ENCODE measurements at regions not wholly inside any gene's neighbourhood (a gene's known extent, or its start where the extent isn't known, plus 50 kb on each side); places are given as distances from the start of the nearest gene placed in this dataset.

GRCh38 chr1:229942501-229942900 lies 124.5 kb upstream of the GALNT2 start:
- Histone ChIP-seq H4K12ac (ENCODE audit: low read depth, low read length) (no peak overlapping the region), H3K4ac (ENCODE audit: low read depth, low read length) (no peak overlapping the region), H3K23ac (ENCODE audit: low read length) (no peak overlapping the region), H3K27ac (ENCODE audit: low read depth, low read length) (no peak overlapping the region), H3K9ac (ENCODE audit: low read length) (no peak overlapping the region), H4K8ac (ENCODE audit: low read depth, low read length) (no peak overlapping the region), H3K27me3 (ENCODE audit: insufficient read depth, low read length) (no peaks in the 10 kb centered on the region), H3K4me1 (ENCODE audit: control insufficient read depth in 1 of 2, insufficient read depth in 2 of 2, low read length in 2 of 2) (peaks cover 0 to 4% of the 10 kb centered on the region in 2 experiments), H3K4me2 (ENCODE audit: low read length) (no peak overlapping the region), H3K79me2 (ENCODE audit: control insufficient read depth, insufficient read depth, low read length, poor library complexity) (no peaks in the 10 kb centered on the region), H4K91ac (ENCODE audit: low read depth, low read length) (no peak overlapping the region), H3K9me3 (ENCODE audit: insufficient read depth, low read depth, low read length) (peaks cover 2% of the 10 kb centered on the region), H2AFZ (ENCODE audit: insufficient read depth, low read length, poor library complexity) (no peak overlapping the region), H2BK5ac (ENCODE audit: low read depth, low read length, poor library complexity) (no peak overlapping the region), H2BK12ac (ENCODE audit: low read length) (no peak overlapping the region), H3K79me1 (ENCODE audit: low read length) (no peaks in the 10 kb centered on the region), H3K36me3 (ENCODE audit: control insufficient read depth in 1 of 2, insufficient read depth in 2 of 2, low read length in 2 of 2) (no peaks in the 10 kb centered on the region), H3K4me3 (ENCODE audit: low read depth, low read length) (no peak overlapping the region), H2BK120ac (ENCODE audit: insufficient read depth, low read length, poor library complexity) (no peak overlapping the region), H3K18ac (ENCODE audit: low read length) (no peak overlapping the region), H2AK5ac (ENCODE audit: low read length) (no peak overlapping the region), H3K14ac (ENCODE audit: low read length) (no peak overlapping the region)
- WGBS (ENCODE audit: extremely low coverage, insufficient coverage, insufficient read length) = no CpG with 5 or more reads among the region's 1 CpG
- no peak for DNase-seq

DNA sequence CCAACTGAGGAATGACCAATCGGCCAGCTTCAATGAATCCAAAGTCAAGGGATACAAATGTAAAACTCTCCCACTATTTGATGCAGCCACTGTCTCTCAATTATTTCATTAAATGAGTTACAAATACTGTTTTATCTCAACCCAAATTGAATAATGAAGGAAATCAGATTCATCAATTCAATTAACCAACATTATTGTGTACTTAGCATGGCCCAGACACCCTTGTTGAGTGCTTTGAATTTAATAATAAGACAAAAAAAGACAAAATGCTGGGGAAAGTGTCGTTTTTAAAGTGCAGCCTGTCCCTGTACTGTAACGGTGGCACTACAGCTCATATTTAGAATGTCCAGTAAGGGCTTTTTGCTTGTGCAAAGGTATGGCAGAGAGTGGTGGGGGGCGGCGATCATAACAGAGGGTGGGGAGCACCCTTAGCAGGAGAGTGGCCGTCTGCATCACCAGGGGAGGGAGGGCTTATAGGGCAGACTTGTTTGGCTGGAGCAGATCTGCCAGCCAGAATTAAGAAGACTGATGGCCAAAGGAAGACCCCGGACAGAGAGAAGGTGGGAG lies 123.8 kb upstream of the GALNT2 start:
- Histone ChIP-seq H3K4me2 (ENCODE audit: low read length) (no peak overlapping the region), H4K8ac (ENCODE audit: low read depth, low read length) (no peak overlapping the region), H3K9ac (ENCODE audit: low read length) (no peak overlapping the region), H3K4ac (ENCODE audit: low read depth, low read length) (no peak overlapping the region), H3K79me1 (ENCODE audit: low read length) (no peaks in the 10 kb centered on the region), H4K91ac (ENCODE audit: low read depth, low read length) (no peak overlapping the region), H2AFZ (ENCODE audit: insufficient read depth, low read length, poor library complexity) (no peak overlapping the region), H3K79me2 (ENCODE audit: control insufficient read depth, insufficient read depth, low read length, poor library complexity) (no peaks in the 10 kb centered on the region), H3K27me3 (ENCODE audit: insufficient read depth, low read length) (no peaks in the 10 kb centered on the region), H2BK5ac (ENCODE audit: low read depth, low read length, poor library complexity) (no peak overlapping the region), H3K36me3 (ENCODE audit: control insufficient read depth in 1 of 2, insufficient read depth in 2 of 2, low read length in 2 of 2) (no peaks in the 10 kb centered on the region), H2BK120ac (ENCODE audit: insufficient read depth, low read length, poor library complexity) (no peak overlapping the region), H3K4me1 (ENCODE audit: control insufficient read depth in 1 of 2, insufficient read depth in 2 of 2, low read length in 2 of 2) (peaks cover 0 to 4% of the 10 kb centered on the region in 2 experiments), H3K14ac (ENCODE audit: low read length) (no peak overlapping the region), H3K27ac (ENCODE audit: low read depth, low read length) (no peak overlapping the region), H3K18ac (ENCODE audit: low read length) (no peak overlapping the region), H2BK12ac (ENCODE audit: low read length) (no peak overlapping the region), H3K23ac (ENCODE audit: low read length) (no peak overlapping the region), H3K4me3 (ENCODE audit: low read depth, low read length) (no peak overlapping the region), H2AK5ac (ENCODE audit: low read length) (no peak overlapping the region), H3K9me3 (ENCODE audit: insufficient read depth, low read depth, low read length) (peaks cover 2% of the 10 kb centered on the region), H4K12ac (ENCODE audit: low read depth, low read length) (no peak overlapping the region)
- no peak for DNase-seq
- no CpG with 5 or more reads among the region's 7 CpGs for WGBS (ENCODE audit: extremely low coverage, insufficient coverage, insufficient read length)

DNA sequence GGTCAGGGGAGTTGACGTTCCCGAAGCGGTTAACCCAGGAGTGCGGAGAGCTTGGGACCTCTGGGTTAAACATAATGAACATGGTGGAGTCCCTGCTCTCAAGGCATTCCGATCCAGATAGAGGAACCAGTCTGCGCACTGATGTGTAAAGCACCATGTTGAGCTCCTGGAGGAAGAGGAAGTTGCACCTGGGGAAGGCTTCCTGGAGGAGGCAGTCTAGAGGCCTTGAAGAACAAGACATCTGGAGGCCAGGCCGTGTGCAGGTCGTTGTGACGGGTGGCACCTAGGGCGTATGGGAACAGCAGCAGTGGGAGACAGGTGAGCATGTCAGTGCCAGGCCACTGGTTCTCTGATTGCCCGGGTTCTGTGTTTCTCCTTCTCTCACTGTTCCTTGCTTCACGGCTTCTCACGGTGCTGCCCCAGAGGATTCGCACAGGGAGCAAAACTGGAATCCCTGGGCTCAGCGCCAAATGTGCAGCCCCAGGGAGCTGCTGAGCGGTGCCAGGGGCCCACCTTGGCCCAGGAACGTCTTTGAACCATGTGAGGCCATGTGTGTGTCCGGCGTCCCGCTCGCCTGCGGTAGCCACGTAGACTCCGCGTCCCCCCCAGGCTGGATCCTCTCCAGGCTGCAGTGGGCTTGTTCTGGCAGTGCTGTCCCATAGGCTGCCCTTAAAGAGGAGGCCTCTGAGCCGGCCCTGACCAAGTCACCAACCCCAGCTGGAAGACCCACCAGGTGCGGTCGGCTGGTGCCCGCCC lies 122.9 kb upstream of the GALNT2 start:
- no peak for DNase-seq
- Histone ChIP-seq H3K27me3 (ENCODE audit: insufficient read depth, low read length) (no peaks in the 10 kb centered on the region), H3K4ac (ENCODE audit: low read depth, low read length) (no peak overlapping the region), H2BK12ac (ENCODE audit: low read length) (no peak overlapping the region), H4K12ac (ENCODE audit: low read depth, low read length) (no peak overlapping the region), H3K4me3 (ENCODE audit: low read depth, low read length) (no peak overlapping the region), H3K14ac (ENCODE audit: low read length) (no peak overlapping the region), H3K27ac (ENCODE audit: low read depth, low read length) (no peak overlapping the region), H4K8ac (ENCODE audit: low read depth, low read length) (no peak overlapping the region), H3K4me1 (ENCODE audit: control insufficient read depth in 1 of 2, insufficient read depth in 2 of 2, low read length in 2 of 2) (peaks cover 0 to 6% of the 10 kb centered on the region in 2 experiments), H3K9ac (ENCODE audit: low read length) (no peak overlapping the region), H2AK5ac (ENCODE audit: low read length) (no peak overlapping the region), H3K36me3 (ENCODE audit: control insufficient read depth in 1 of 2, insufficient read depth in 2 of 2, low read length in 2 of 2) (no peaks in the 10 kb centered on the region), H4K91ac (ENCODE audit: low read depth, low read length) (no peak overlapping the region), H3K4me2 (ENCODE audit: low read length) (no peak overlapping the region), H3K9me3 (ENCODE audit: insufficient read depth, low read depth, low read length) (peaks cover 4% of the 10 kb centered on the region), H3K79me2 (ENCODE audit: control insufficient read depth, insufficient read depth, low read length, poor library complexity) (no peaks in the 10 kb centered on the region), H3K18ac (ENCODE audit: low read length) (no peak overlapping the region), H3K23ac (ENCODE audit: low read length) (no peak overlapping the region), H3K79me1 (ENCODE audit: low read length) (no peaks in the 10 kb centered on the region), H2AFZ (ENCODE audit: insufficient read depth, low read length, poor library complexity) (no peak overlapping the region), H2BK5ac (ENCODE audit: low read depth, low read length, poor library complexity) (no peak overlapping the region), H2BK120ac (ENCODE audit: insufficient read depth, low read length, poor library complexity) (no peak overlapping the region)
- WGBS (ENCODE audit: extremely low coverage, insufficient coverage, insufficient read length) = no CpG with 5 or more reads among the region's 29 CpGs

DNA sequence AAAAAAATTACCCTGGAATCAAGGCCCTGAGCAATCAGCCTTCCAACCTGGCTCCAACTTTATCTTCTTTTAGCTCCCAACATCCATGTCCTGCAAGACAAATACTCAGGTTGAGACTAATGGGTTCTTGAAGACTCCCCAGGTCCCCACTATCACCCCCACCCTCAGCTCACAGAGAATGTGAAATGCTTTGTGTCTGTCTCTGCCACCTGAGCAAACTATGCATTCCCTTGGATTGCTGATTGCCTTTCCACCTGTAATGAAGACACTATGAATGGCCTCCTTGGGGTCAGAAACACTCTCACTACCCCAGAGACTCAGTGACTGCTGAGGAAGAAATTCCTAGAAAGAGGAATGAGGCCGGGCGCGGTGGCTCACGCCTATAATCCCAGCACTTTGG lies 121.2 kb upstream of the GALNT2 start:
- Histone ChIP-seq H3K79me2 (ENCODE audit: control insufficient read depth, insufficient read depth, low read length, poor library complexity) (no peaks in the 10 kb centered on the region), H3K23ac (ENCODE audit: low read length) (no peak overlapping the region), H2AK5ac (ENCODE audit: low read length) (no peak overlapping the region), H2BK12ac (ENCODE audit: low read length) (no peak overlapping the region), H3K27ac (ENCODE audit: low read depth, low read length) (no peak overlapping the region), H4K8ac (ENCODE audit: low read depth, low read length) (no peak overlapping the region), H3K79me1 (ENCODE audit: low read length) (no peaks in the 10 kb centered on the region), H3K4me2 (ENCODE audit: low read length) (no peak overlapping the region), H4K12ac (ENCODE audit: low read depth, low read length) (no peak overlapping the region), H3K9me3 (ENCODE audit: insufficient read depth, low read depth, low read length) (peaks cover 4% of the 10 kb centered on the region), H3K14ac (ENCODE audit: low read length) (no peak overlapping the region), H2BK120ac (ENCODE audit: insufficient read depth, low read length, poor library complexity) (no peak overlapping the region), H2AFZ (ENCODE audit: insufficient read depth, low read length, poor library complexity) (no peak overlapping the region), H3K36me3 (ENCODE audit: control insufficient read depth in 1 of 2, insufficient read depth in 2 of 2, low read length in 2 of 2) (no peaks in the 10 kb centered on the region), H3K18ac (ENCODE audit: low read length) (no peak overlapping the region), H3K27me3 (ENCODE audit: insufficient read depth, low read length) (no peaks in the 10 kb centered on the region), H3K4me3 (ENCODE audit: low read depth, low read length) (no peak overlapping the region), H4K91ac (ENCODE audit: low read depth, low read length) (no peak overlapping the region), H3K4me1 (ENCODE audit: control insufficient read depth in 1 of 2, insufficient read depth in 2 of 2, low read length in 2 of 2) (peaks cover 0 to 2% of the 10 kb centered on the region in 2 experiments), H3K9ac (ENCODE audit: low read length) (no peak overlapping the region), H2BK5ac (ENCODE audit: low read depth, low read length, poor library complexity) (no peak overlapping the region), H3K4ac (ENCODE audit: low read depth, low read length) (no peak overlapping the region)
- DNase-seq = no peak
- WGBS (ENCODE audit: extremely low coverage, insufficient coverage, insufficient read length) = no CpG with 5 or more reads among the region's 4 CpGs
